HG03342 (cell line): ENCODE measurements at regions not wholly inside any gene's neighbourhood (a gene's known extent, or its start where the extent isn't known, plus 50 kb on each side); places are given as distances from the start of the nearest gene placed in this dataset.
A peak's percentile ranks its signal among the peaks of the same experiment; 100 is the strongest.

ENCODE experiments used
- ATAC-seq: cut with Tn5 transposase; IDR thresholded peaks from one replicate; pipeline ENCODE4 v1.9.1; 2021; ENCODE audit warnings: mild to moderate bottlenecking, moderate library complexity; ENCODE audit not compliant: unreplicated experiment

- ATAC-seq = no peak
These were observed 204.4 kb upstream of the NUDT4 start for GRCh38 chr12:93173178-93173957.

GRCh38 chr12:93174048-93174447 is 203.7 kb upstream of the NUDT4 start:
- no peak for ATAC-seq

GRCh38 chr12:93174473-93174872 is 203.3 kb upstream of the NUDT4 start:
- no peak for ATAC-seq

GRCh38 chr12:93176165-93176564 is 201.6 kb upstream of the NUDT4 start:
- ATAC-seq = no peak

- ATAC-seq = no peak
These were observed 201.1 kb upstream of the NUDT4 start for GRCh38 chr12:93176610-93177126.

- ATAC-seq = no peak
These were observed 200.2 kb upstream of the NUDT4 start for GRCh38 chr12:93177208-93178153.

GRCh38 chr12:93178154-93178878 is 199.4 kb upstream of the NUDT4 start:
- ATAC-seq = no peak

GRCh38 chr12:93179792-93180191 is 197.9 kb upstream of the NUDT4 start:
- ATAC-seq = no peak

- no peak for ATAC-seq
These were observed 197.2 kb upstream of the NUDT4 start for GRCh38 chr12:93180566-93180965.

- ATAC-seq = no peak
These were observed 196.2 kb upstream of the NUDT4 start for GRCh38 chr12:93181409-93181965.

- ATAC-seq = peak; percentile 96
These were observed 193.6 kb upstream of the NUDT4 start for GRCh38 chr12:93183940-93184671.

GRCh38 chr12:93184672-93185368 is 192.9 kb upstream of the NUDT4 start:
- no peak for ATAC-seq

- ATAC-seq = no peak
These were observed 192.4 kb upstream of the NUDT4 start for GRCh38 chr12:93185369-93185741.

- no peak for ATAC-seq
These were observed 191.6 kb upstream of the NUDT4 start for GRCh38 chr12:93186131-93186530.

- no peak for ATAC-seq
These were observed 191.1 kb upstream of the NUDT4 start for GRCh38 chr12:93186621-93187020.

- ATAC-seq = no peak
These were observed 186.3 kb upstream of the NUDT4 start for GRCh38 chr12:93191423-93191822.

GRCh38 chr12:93191956-93192355 is 185.8 kb upstream of the NUDT4 start:
- no peak for ATAC-seq

GRCh38 chr12:93192878-93193277 is 184.8 kb upstream of the NUDT4 start:
- ATAC-seq = no peak

- ATAC-seq = no peak
These were observed 182.2 kb upstream of the NUDT4 start for GRCh38 chr12:93195511-93195910.
